Stimulated activated naive B cell treated with anti-CD40 and anti-IgM and Interleukin-4, amounts not matched to agents 10 μg/mL and 1 μg/mL and 100 μg/mL, for 72 hours (primary cell): ENCODE measurements at regions not wholly inside any gene's neighbourhood (a gene's known extent, or its start where the extent isn't known, plus 50 kb on each side); places are given as distances from the start of the nearest gene placed in this dataset.

ENCODE experiments used
- ATAC-seq, 2 donors: fragments of 150-1000 bp; cut with Tn5 transposase; replicated peaks; 2 replicates each; pipeline ENCODE4 v1.10.0; 2021; ENCODE audit warnings: moderate library complexity in 1 of 2
- DNase-seq: peaks from one replicate; pipeline ENCODE4 v3.0.0; 2021
- H3K27ac Mint-ChIP-seq: one replicate; pipeline ENCODE4 v1.8.0; 2022; ENCODE audit warnings: mild to moderate bottlenecking, mixed read lengths
- H3K27me3 Mint-ChIP-seq, 2 donors: one replicate each; pipeline ENCODE4 v1.8.0; 2022; ENCODE audit warnings: mixed read lengths in 2 of 2
- H3K36me3 Mint-ChIP-seq, 2 donors: one replicate each; pipeline ENCODE4 v1.8.0; 2022; ENCODE audit warnings: mixed read lengths in 2 of 2, mild to moderate bottlenecking in 1 of 2
- H3K4me1 Mint-ChIP-seq, 2 donors: one replicate each; pipeline ENCODE4 v1.8.0; 2022; ENCODE audit warnings: mixed read lengths in 2 of 2, mild to moderate bottlenecking in 1 of 2
- H3K4me3 Mint-ChIP-seq, 2 donors: one replicate each; pipeline ENCODE4 v1.8.0; 2022; ENCODE audit warnings: mild to moderate bottlenecking in 2 of 2, mixed read lengths in 2 of 2, moderate library complexity in 1 of 2
- H3K9me3 Mint-ChIP-seq, 2 donors: one replicate each; pipeline ENCODE4 v1.8.0; 2022; ENCODE audit warnings: mixed read lengths in 2 of 2, mild to moderate bottlenecking in 1 of 2

- Mint-ChIP-seq H3K9me3 (peaks cover 4 to 5% of the 10 kb centered on the region in 2 donors), H3K27me3 (peaks cover 11 to 17% of the 10 kb centered on the region in 2 donors), H3K4me3 (no peak overlapping the region), H3K36me3 (no peaks in the 10 kb centered on the region), H3K4me1 (no peaks in the 10 kb centered on the region), H3K27ac (no peak overlapping the region)
- no peak for DNase-seq
- ATAC-seq: no peak
Measured at GRCh38 chr1:17986156-17986555, 121.4 kb upstream of the IGSF21 start.

- no peak overlapping the region for H3K27ac Mint-ChIP-seq
- H3K27me3 Mint-ChIP-seq: peaks cover 7 to 15% of the 10 kb centered on the region in 2 donors
- H3K4me1 Mint-ChIP-seq: no peaks in the 10 kb centered on the region
- DNase-seq (no peak), ATAC-seq (no peak)
- H3K36me3 Mint-ChIP-seq: no peaks in the 10 kb centered on the region
- no peak overlapping the region for H3K4me3 Mint-ChIP-seq
- peaks cover 4 to 6% of the 10 kb centered on the region in 2 donors for H3K9me3 Mint-ChIP-seq
Measured at GRCh38 chr1:17990401-17990800, 117.2 kb upstream of the IGSF21 start.

GRCh38 chr1:17991996-17992395, 115.6 kb upstream of the IGSF21 start:
- peaks cover 4% of the 10 kb centered on the region in 2 donors for H3K9me3 Mint-ChIP-seq
- H3K27me3 Mint-ChIP-seq: peaks cover 11 to 15% of the 10 kb centered on the region in 2 donors
- no peak overlapping the region for H3K27ac Mint-ChIP-seq
- no peak for ATAC-seq
- no peak overlapping the region for H3K4me3 Mint-ChIP-seq
- DNase-seq: no peak
- no peaks in the 10 kb centered on the region for H3K4me1 Mint-ChIP-seq
- no peaks in the 10 kb centered on the region for H3K36me3 Mint-ChIP-seq

- Mint-ChIP-seq H3K27ac (no peak overlapping the region), H3K4me3 (no peak overlapping the region), H3K27me3 (peaks cover 4 to 15% of the 10 kb centered on the region in 2 donors), H3K36me3 (no peaks in the 10 kb centered on the region), H3K9me3 (peaks cover 0 to 2% of the 10 kb centered on the region in 2 donors), H3K4me1 (no peaks in the 10 kb centered on the region)
- ATAC-seq (no peak), DNase-seq (no peak)
Measured at GRCh38 chr1:17992800-17993199, 114.8 kb upstream of the IGSF21 start.

GRCh38 chr1:17994046-17994445, 113.6 kb upstream of the IGSF21 start:
- peaks cover 0 to 2% of the 10 kb centered on the region in 2 donors for H3K9me3 Mint-ChIP-seq
- peaks cover 0 to 1% of the 10 kb centered on the region in 2 donors for H3K4me1 Mint-ChIP-seq
- no peak overlapping the region for H3K27ac Mint-ChIP-seq
- no peak overlapping the region for H3K4me3 Mint-ChIP-seq
- peaks cover 4 to 17% of the 10 kb centered on the region in 2 donors for H3K27me3 Mint-ChIP-seq
- ATAC-seq (no peak), DNase-seq (no peak)
- H3K36me3 Mint-ChIP-seq: no peaks in the 10 kb centered on the region

GRCh38 chr1:17995480-17995879, 112.1 kb upstream of the IGSF21 start:
- DNase-seq: no peak
- ATAC-seq: no peak
- Mint-ChIP-seq H3K27me3 (peaks cover 4 to 23% of the 10 kb centered on the region in 2 donors), H3K9me3 (peaks cover 0 to 2% of the 10 kb centered on the region in 2 donors), H3K27ac (no peak overlapping the region), H3K4me3 (no peak overlapping the region), H3K4me1 (peaks cover 2 to 7% of the 10 kb centered on the region in 2 donors), H3K36me3 (no peaks in the 10 kb centered on the region)

GRCh38 chr1:17998889-17999288, 108.7 kb upstream of the IGSF21 start:
- Mint-ChIP-seq H3K4me3 (no peak overlapping the region), H3K9me3 (no peaks in the 10 kb centered on the region), H3K27ac (no peak overlapping the region)

GRCh38 chr1:17999884-18000283, 107.7 kb upstream of the IGSF21 start:
- ATAC-seq: peak in 1 of 2 donors; percentile 64
- peaks cover 7 to 12% of the 10 kb centered on the region in 2 donors for H3K4me1 Mint-ChIP-seq
- H3K27me3 Mint-ChIP-seq: peaks cover 13 to 20% of the 10 kb centered on the region in 2 donors

More at GRCh38 chr1:17998889-17999288, 108.7 kb upstream of the IGSF21 start:
- ATAC-seq (no peak), DNase-seq (no peak)
- Mint-ChIP-seq H3K36me3 (no peaks in the 10 kb centered on the region), H3K27me3 (peaks cover 12 to 17% of the 10 kb centered on the region in 2 donors), H3K4me1 (peaks cover 7 to 12% of the 10 kb centered on the region in 2 donors)

GRCh38 chr1:18001725-18002124, 105.9 kb upstream of the IGSF21 start:
- Mint-ChIP-seq H3K27me3 (peaks cover 21 to 22% of the 10 kb centered on the region in 2 donors), H3K36me3 (no peaks in the 10 kb centered on the region), H3K4me1 (peaks cover 7 to 12% of the 10 kb centered on the region in 2 donors), H3K4me3 (no peak overlapping the region), H3K27ac (no peak overlapping the region), H3K9me3 (no peaks in the 10 kb centered on the region)
- DNase-seq: no peak
- no peak for ATAC-seq

More at GRCh38 chr1:17999884-18000283, 107.7 kb upstream of the IGSF21 start:
- H3K4me3 Mint-ChIP-seq: no peak overlapping the region
- no peak for DNase-seq
- no peaks in the 10 kb centered on the region for H3K9me3 Mint-ChIP-seq
- H3K36me3 Mint-ChIP-seq: no peaks in the 10 kb centered on the region
- H3K27ac Mint-ChIP-seq: no peak overlapping the region

GRCh38 chr1:18004278-18004677, 103.3 kb upstream of the IGSF21 start:
- H3K27ac Mint-ChIP-seq: no peak overlapping the region
- H3K27me3 Mint-ChIP-seq: peaks cover 35 to 40% of the 10 kb centered on the region in 2 donors
- H3K9me3 Mint-ChIP-seq: no peaks in the 10 kb centered on the region
- no peak for DNase-seq
- no peaks in the 10 kb centered on the region for H3K36me3 Mint-ChIP-seq
- no peak for ATAC-seq
- no peak overlapping the region for H3K4me3 Mint-ChIP-seq
- peaks cover 7 to 8% of the 10 kb centered on the region in 2 donors for H3K4me1 Mint-ChIP-seq

- H3K27me3 Mint-ChIP-seq: peaks cover 33 to 43% of the 10 kb centered on the region in 2 donors
- DNase-seq (no peak), ATAC-seq (peak in 1 of 2 donors; percentile 36)
- no peak overlapping the region for H3K4me3 Mint-ChIP-seq
- no peaks in the 10 kb centered on the region for H3K36me3 Mint-ChIP-seq
- no peaks in the 10 kb centered on the region for H3K9me3 Mint-ChIP-seq
- H3K4me1 Mint-ChIP-seq: peaks cover 5 to 7% of the 10 kb centered on the region in 2 donors
- H3K27ac Mint-ChIP-seq: no peak overlapping the region
Measured at GRCh38 chr1:18005238-18005637, 102.4 kb upstream of the IGSF21 start.

- H3K4me3 Mint-ChIP-seq: no peak overlapping the region
- no peaks in the 10 kb centered on the region for H3K4me1 Mint-ChIP-seq
- ATAC-seq (no peak), DNase-seq (no peak)
- no peaks in the 10 kb centered on the region for H3K36me3 Mint-ChIP-seq
- no peak overlapping the region for H3K27ac Mint-ChIP-seq
- H3K9me3 Mint-ChIP-seq: peaks cover 3 to 4% of the 10 kb centered on the region in 2 donors
- peaks cover 33 to 43% of the 10 kb centered on the region in 2 donors for H3K27me3 Mint-ChIP-seq
Measured at GRCh38 chr1:18007391-18008041, 100.1 kb upstream of the IGSF21 start.

GRCh38 chr1:18008081-18008480, 99.5 kb upstream of the IGSF21 start:
- Mint-ChIP-seq H3K9me3 (peaks cover 3 to 4% of the 10 kb centered on the region in 2 donors), H3K27ac (no peak overlapping the region), H3K4me3 (no peak overlapping the region), H3K27me3 (peaks cover 31 to 41% of the 10 kb centered on the region in 2 donors), H3K36me3 (no peaks in the 10 kb centered on the region), H3K4me1 (no peaks in the 10 kb centered on the region)
- no peak for DNase-seq
- no peak for ATAC-seq

- H3K36me3 Mint-ChIP-seq: no peaks in the 10 kb centered on the region
- no peak overlapping the region for H3K4me3 Mint-ChIP-seq
- no peak for DNase-seq
- H3K27ac Mint-ChIP-seq: no peak overlapping the region
- H3K4me1 Mint-ChIP-seq: no peaks in the 10 kb centered on the region
- no peak for ATAC-seq
- peaks cover 3 to 4% of the 10 kb centered on the region in 2 donors for H3K9me3 Mint-ChIP-seq
- H3K27me3 Mint-ChIP-seq: peaks cover 25 to 34% of the 10 kb centered on the region in 2 donors
Measured at GRCh38 chr1:18009055-18009454, 98.5 kb upstream of the IGSF21 start.

GRCh38 chr1:18009478-18009961, 98.1 kb upstream of the IGSF21 start:
- H3K27me3 Mint-ChIP-seq: peaks cover 25 to 35% of the 10 kb centered on the region in 2 donors
- no peak overlapping the region for H3K4me3 Mint-ChIP-seq
- H3K9me3 Mint-ChIP-seq: peaks cover 3 to 4% of the 10 kb centered on the region in 2 donors
- H3K36me3 Mint-ChIP-seq: no peaks in the 10 kb centered on the region
- H3K4me1 Mint-ChIP-seq: no peaks in the 10 kb centered on the region
- no peak for DNase-seq
- no peak for ATAC-seq
- H3K27ac Mint-ChIP-seq: no peak overlapping the region
